Spleen (tissue), 7 donors: ENCODE measurements at regions not wholly inside any gene's neighbourhood (a gene's known extent, or its start where the extent isn't known, plus 50 kb on each side); places are given as distances from the start of the nearest gene placed in this dataset.

Source experiments
- CTCF ChIP-seq, 11 experiments: fragments of 200-600 bp in 7 of 11; fragments of 450-650 bp in 4 of 11; sonication (generic) in 4 of 11; IDR thresholded peaks in 8 of 11; conservative IDR thresholded peaks in 3 of 11; 1 replicate in 7 of 11; 2 replicates in 4 of 11; pipeline versions ENCODE4 v1.4.0 to v1.8.0; 2016 to 2021; ENCODE audit warnings: antibody characterized with exemption in 11 of 11, inconsistent platforms in 4 of 11, mild to moderate bottlenecking in 1 of 11
- POLR2A ChIP-seq, 3 donors: fragments of 450-650 bp; IDR thresholded peaks; one replicate each; pipeline ENCODE4 v1.5.1; 2017; ENCODE audit warnings: antibody characterized with exemption in 3 of 3, mild to moderate bottlenecking in 1 of 3
- donor health status: DM: no; HTN: no; CAD: no; lungs with moderate emphysema.
- donor health status: DM: no; HTN: no; CAD: no.
- donor health status: DM: no; HTN: no; CAD: no.

- no peak for TF ChIP-seq CTCF (IDR thresholded peaks at IDR 0.05 in 8 of 11, conservative IDR thresholded peaks at IDR 0.05 in 3 of 11)
- TF ChIP-seq POLR2A (IDR thresholded peaks at IDR 0.05), result no peak
These were observed 212.8 kb upstream of the CAND1 start for GRCh38 chr12:67056329-67056728.
